Suprapubic skin (tissue), 2 donors: ENCODE measurements at regions not wholly inside any gene's neighbourhood (a gene's known extent, or its start where the extent isn't known, plus 50 kb on each side); places are given as distances from the start of the nearest gene placed in this dataset.

Source experiments
- EP300 ChIP-seq: sonication (generic); formaldehyde crosslinking; IDR thresholded peaks from one replicate; pipeline ENCODE4 v1.6.1; 2017; ENCODE audit warnings: antibody characterized with exemption
- POLR2A ChIP-seq, 2 donors: fragments of 450-650 bp; IDR thresholded peaks; one replicate each; pipeline ENCODE4 v1.6.1; 2017; ENCODE audit warnings: antibody characterized with exemption in 2 of 2, mild to moderate bottlenecking in 2 of 2, moderate library complexity in 2 of 2

- TF ChIP-seq POLR2A (IDR thresholded peaks at IDR 0.05) (no peak), EP300 (no peak)
Measured at GRCh38 chr16:50884066-50884860, 142.4 kb downstream of the CYLD start.
